ENCODE measurements at regions not wholly inside any gene's neighbourhood (a gene's known extent, or its start where the extent isn't known, plus 50 kb on each side); places are given as distances from the start of the nearest gene placed in this dataset.

- no peaks in the 10 kb centered on the region for H3K4me1 ChIP-seq (ENCODE audit: control insufficient read depth in 2 of 2, insufficient read depth in 1 of 2, low read depth in 1 of 2, low read length in 2 of 2)
Measured at GRCh38 chr2:217669831-217670230, 333.0 kb downstream of the TNS1 start.

GRCh38 chr2:217667512-217667911 is 335.3 kb downstream of the TNS1 start:
- H2AK5ac ChIP-seq (ENCODE audit: low read depth, low read length), result no peak overlapping the region
- H3K4ac ChIP-seq (ENCODE audit: low read length), result no peak overlapping the region
- no peak overlapping the region for H2BK5ac ChIP-seq (ENCODE audit: low read length)
- H3K36me3 ChIP-seq (replicated peaks in 1 of 2; ENCODE audit: control insufficient read depth in 2 of 2, insufficient read depth in 2 of 2, low read length in 2 of 2), result no peaks in the 10 kb centered on the region
- no peaks in the 10 kb centered on the region for H3K9me3 ChIP-seq (replicated peaks in 1 of 2; ENCODE audit: control insufficient read depth in 2 of 2, insufficient read depth in 1 of 2, low read depth in 1 of 2, low read length in 2 of 2)
- no peak overlapping the region for H3K27ac ChIP-seq (replicated peaks; ENCODE audit: low read length)
- DNase-seq (ENCODE audit: low spot score), result no peak
- no peaks in the 10 kb centered on the region for H3K27me3 ChIP-seq (ENCODE audit: control insufficient read depth in 3 of 3, insufficient read depth in 3 of 3, low read depth in 1 of 3, low read length in 3 of 3)
- H2AFZ ChIP-seq (ENCODE audit: low read length), result no peak overlapping the region
- H2BK12ac ChIP-seq (ENCODE audit: low read length), result no peak overlapping the region
- H3K14ac ChIP-seq (ENCODE audit: low read length), result no peak overlapping the region
- H2BK15ac ChIP-seq (ENCODE audit: low read length), result no peak overlapping the region
- H4K8ac ChIP-seq (ENCODE audit: low read depth, low read length), result no peak overlapping the region
- H3K9ac ChIP-seq (ENCODE audit: low read depth, low read length, poor library complexity), result no peak overlapping the region
- no peak overlapping the region for H3K23ac ChIP-seq (ENCODE audit: low read depth, low read length, poor library complexity)
- no peak overlapping the region for H3K4me3 ChIP-seq (ENCODE audit: low read length in 2 of 2)
- H3K79me1 ChIP-seq (ENCODE audit: low read depth, low read length), result no peaks in the 10 kb centered on the region
- H3K4me1 ChIP-seq (ENCODE audit: control insufficient read depth in 2 of 2, insufficient read depth in 1 of 2, low read depth in 1 of 2, low read length in 2 of 2), result no peaks in the 10 kb centered on the region
- no peak overlapping the region for H3K4me2 ChIP-seq (ENCODE audit: insufficient read depth, low read length, poor library complexity, severe bottlenecking)
- no peak overlapping the region for H2BK120ac ChIP-seq (ENCODE audit: low read depth, low read length)
- no CpG with 5 or more reads among the region's 3 CpGs for WGBS, 2 donors (ENCODE audit: extremely low coverage in 2 of 2, insufficient read length in 2 of 2, insufficient replicate concordance in 1 of 2)
- no peak overlapping the region for H3K18ac ChIP-seq (ENCODE audit: low read length)
- no peak overlapping the region for H4K91ac ChIP-seq (ENCODE audit: low read depth, low read length, poor library complexity)

More at GRCh38 chr2:217669831-217670230, 333.0 kb downstream of the TNS1 start:
- Histone ChIP-seq H4K91ac (ENCODE audit: low read depth, low read length, poor library complexity) (no peak overlapping the region), H3K27me3 (ENCODE audit: control insufficient read depth in 3 of 3, insufficient read depth in 3 of 3, low read depth in 1 of 3, low read length in 3 of 3) (no peaks in the 10 kb centered on the region), H2AK5ac (ENCODE audit: low read depth, low read length) (no peak overlapping the region), H3K23ac (ENCODE audit: low read depth, low read length, poor library complexity) (no peak overlapping the region), H3K14ac (ENCODE audit: low read length) (no peak overlapping the region), H3K9me3 (replicated peaks in 1 of 2; ENCODE audit: control insufficient read depth in 2 of 2, insufficient read depth in 1 of 2, low read depth in 1 of 2, low read length in 2 of 2) (no peaks in the 10 kb centered on the region), H2BK5ac (ENCODE audit: low read length) (no peak overlapping the region), H3K36me3 (replicated peaks in 1 of 2; ENCODE audit: control insufficient read depth in 2 of 2, insufficient read depth in 2 of 2, low read length in 2 of 2) (no peaks in the 10 kb centered on the region), H2BK12ac (ENCODE audit: low read length) (no peak overlapping the region), H2BK120ac (ENCODE audit: low read depth, low read length) (no peak overlapping the region), H3K4me3 (ENCODE audit: low read length in 2 of 2) (no peak overlapping the region), H3K4ac (ENCODE audit: low read length) (no peak overlapping the region), H3K9ac (ENCODE audit: low read depth, low read length, poor library complexity) (no peak overlapping the region), H3K4me2 (ENCODE audit: insufficient read depth, low read length, poor library complexity, severe bottlenecking) (no peak overlapping the region), H2AFZ (ENCODE audit: low read length) (no peak overlapping the region), H3K27ac (replicated peaks; ENCODE audit: low read length) (no peak overlapping the region), H2BK15ac (ENCODE audit: low read length) (no peak overlapping the region), H3K79me1 (ENCODE audit: low read depth, low read length) (no peaks in the 10 kb centered on the region), H3K18ac (ENCODE audit: low read length) (no peak overlapping the region), H4K8ac (ENCODE audit: low read depth, low read length) (no peak overlapping the region)
- no CpG with 5 or more reads among the region's 3 CpGs for WGBS, 2 donors (ENCODE audit: extremely low coverage in 2 of 2, insufficient read length in 2 of 2, insufficient replicate concordance in 1 of 2)
- no peak for DNase-seq (ENCODE audit: low spot score)

- H3K4me3 ChIP-seq (ENCODE audit: low read length in 2 of 2), result no peak overlapping the region
- no peaks in the 10 kb centered on the region for H3K4me1 ChIP-seq (ENCODE audit: control insufficient read depth in 2 of 2, insufficient read depth in 1 of 2, low read depth in 1 of 2, low read length in 2 of 2)
- no peak overlapping the region for H3K14ac ChIP-seq (ENCODE audit: low read length)
- H2BK12ac ChIP-seq (ENCODE audit: low read length), result no peak overlapping the region
- H2AK5ac ChIP-seq (ENCODE audit: low read depth, low read length), result no peak overlapping the region
- H3K27me3 ChIP-seq (ENCODE audit: control insufficient read depth in 3 of 3, insufficient read depth in 3 of 3, low read depth in 1 of 3, low read length in 3 of 3), result no peaks in the 10 kb centered on the region
- H3K36me3 ChIP-seq (replicated peaks in 1 of 2; ENCODE audit: control insufficient read depth in 2 of 2, insufficient read depth in 2 of 2, low read length in 2 of 2), result no peaks in the 10 kb centered on the region
- H3K18ac ChIP-seq (ENCODE audit: low read length), result no peak overlapping the region
- no peak overlapping the region for H3K4me2 ChIP-seq (ENCODE audit: insufficient read depth, low read length, poor library complexity, severe bottlenecking)
- WGBS, 2 donors (ENCODE audit: extremely low coverage in 2 of 2, insufficient read length in 2 of 2, insufficient replicate concordance in 1 of 2), result no CpG with 5 or more reads among the region's 2 CpGs
- no peaks in the 10 kb centered on the region for H3K79me1 ChIP-seq (ENCODE audit: low read depth, low read length)
- no peak overlapping the region for H3K27ac ChIP-seq (replicated peaks; ENCODE audit: low read length)
- no peak overlapping the region for H4K91ac ChIP-seq (ENCODE audit: low read depth, low read length, poor library complexity)
- no peak overlapping the region for H2BK15ac ChIP-seq (ENCODE audit: low read length)
- no peak overlapping the region for H3K4ac ChIP-seq (ENCODE audit: low read length)
- H3K23ac ChIP-seq (ENCODE audit: low read depth, low read length, poor library complexity), result no peak overlapping the region
- H2AFZ ChIP-seq (ENCODE audit: low read length), result no peak overlapping the region
- no peak for DNase-seq (ENCODE audit: low spot score)
- H3K9ac ChIP-seq (ENCODE audit: low read depth, low read length, poor library complexity), result no peak overlapping the region
- no peak overlapping the region for H2BK5ac ChIP-seq (ENCODE audit: low read length)
- no peak overlapping the region for H4K8ac ChIP-seq (ENCODE audit: low read depth, low read length)
- no peak overlapping the region for H2BK120ac ChIP-seq (ENCODE audit: low read depth, low read length)
- no peaks in the 10 kb centered on the region for H3K9me3 ChIP-seq (replicated peaks in 1 of 2; ENCODE audit: control insufficient read depth in 2 of 2, insufficient read depth in 1 of 2, low read depth in 1 of 2, low read length in 2 of 2)
Measured at GRCh38 chr2:217667035-217667434, 335.8 kb downstream of the TNS1 start.

GRCh38 chr2:217666338-217666737 is 336.5 kb downstream of the TNS1 start:
- no peak overlapping the region for H3K4me2 ChIP-seq (ENCODE audit: insufficient read depth, low read length, poor library complexity, severe bottlenecking)
- H2AK5ac ChIP-seq (ENCODE audit: low read depth, low read length), result no peak overlapping the region
- no peak overlapping the region for H3K18ac ChIP-seq (ENCODE audit: low read length)
- H3K4me3 ChIP-seq (ENCODE audit: low read length in 2 of 2), result no peak overlapping the region
- no peak overlapping the region for H2BK15ac ChIP-seq (ENCODE audit: low read length)
- H3K27me3 ChIP-seq (ENCODE audit: control insufficient read depth in 3 of 3, insufficient read depth in 3 of 3, low read depth in 1 of 3, low read length in 3 of 3), result peaks cover 0 to 2% (median 0%) of the 10 kb centered on the region in 3 experiments
- no peak overlapping the region for H2AFZ ChIP-seq (ENCODE audit: low read length)
- H2BK5ac ChIP-seq (ENCODE audit: low read length), result no peak overlapping the region
- WGBS, 2 donors (ENCODE audit: extremely low coverage in 2 of 2, insufficient read length in 2 of 2, insufficient replicate concordance in 1 of 2), result no CpG with 5 or more reads among the region's 2 CpGs
- no peak overlapping the region for H2BK120ac ChIP-seq (ENCODE audit: low read depth, low read length)
- H3K4me1 ChIP-seq (ENCODE audit: control insufficient read depth in 2 of 2, insufficient read depth in 1 of 2, low read depth in 1 of 2, low read length in 2 of 2), result no peaks in the 10 kb centered on the region
- H3K23ac ChIP-seq (ENCODE audit: low read depth, low read length, poor library complexity), result no peak overlapping the region
- H3K4ac ChIP-seq (ENCODE audit: low read length), result no peak overlapping the region
- H4K91ac ChIP-seq (ENCODE audit: low read depth, low read length, poor library complexity), result no peak overlapping the region
- no peak for DNase-seq (ENCODE audit: low spot score)
- H4K8ac ChIP-seq (ENCODE audit: low read depth, low read length), result no peak overlapping the region
- H3K27ac ChIP-seq (replicated peaks; ENCODE audit: low read length), result no peak overlapping the region
- no peak overlapping the region for H2BK12ac ChIP-seq (ENCODE audit: low read length)
- H3K9ac ChIP-seq (ENCODE audit: low read depth, low read length, poor library complexity), result no peak overlapping the region
- no peaks in the 10 kb centered on the region for H3K9me3 ChIP-seq (replicated peaks in 1 of 2; ENCODE audit: control insufficient read depth in 2 of 2, insufficient read depth in 1 of 2, low read depth in 1 of 2, low read length in 2 of 2)
- no peaks in the 10 kb centered on the region for H3K79me1 ChIP-seq (ENCODE audit: low read depth, low read length)
- no peak overlapping the region for H3K14ac ChIP-seq (ENCODE audit: low read length)
- H3K36me3 ChIP-seq (replicated peaks in 1 of 2; ENCODE audit: control insufficient read depth in 2 of 2, insufficient read depth in 2 of 2, low read length in 2 of 2), result no peaks in the 10 kb centered on the region

Data from neuronal stem cell (in vitro differentiated cells).